ENCODE measurements at regions not wholly inside any gene's neighbourhood (a gene's known extent, or its start where the extent isn't known, plus 50 kb on each side); places are given as distances from the start of the nearest gene placed in this dataset.

DNA sequence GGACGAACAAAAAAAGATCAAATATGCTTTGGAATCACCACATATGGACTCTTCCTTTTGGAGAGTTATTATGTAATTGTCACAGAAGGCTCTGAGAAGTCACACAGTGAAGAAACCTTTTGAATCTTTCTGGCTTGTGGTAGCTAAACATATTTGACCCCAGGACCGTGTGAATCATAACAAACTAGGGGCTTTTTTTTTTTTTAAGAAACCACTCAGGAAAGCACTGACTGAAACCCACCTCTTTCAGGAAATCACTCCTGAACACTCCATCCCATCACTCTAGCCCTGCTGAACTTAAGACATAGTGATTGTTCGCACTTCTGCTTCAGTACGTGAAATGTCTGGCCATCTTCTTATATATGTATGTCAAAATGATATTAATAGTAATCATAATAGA lies 495.9 kb upstream of the ARID1B start:
- Histone ChIP-seq H3K27me3 (ENCODE audit: control insufficient read depth, insufficient read depth, low read length) (no peaks in the 10 kb centered on the region), H3K9ac (ENCODE audit: low read length) (no peak overlapping the region), H3K4me3 (ENCODE audit: low read length) (no peak overlapping the region), H3K36me3 (ENCODE audit: control insufficient read depth, insufficient read depth, low read length) (no peaks in the 10 kb centered on the region), H3K4me1 (ENCODE audit: control insufficient read depth, insufficient read depth, low read length) (no peaks in the 10 kb centered on the region), H3K27ac (ENCODE audit: low read depth, low read length) (no peak overlapping the region)

DNA sequence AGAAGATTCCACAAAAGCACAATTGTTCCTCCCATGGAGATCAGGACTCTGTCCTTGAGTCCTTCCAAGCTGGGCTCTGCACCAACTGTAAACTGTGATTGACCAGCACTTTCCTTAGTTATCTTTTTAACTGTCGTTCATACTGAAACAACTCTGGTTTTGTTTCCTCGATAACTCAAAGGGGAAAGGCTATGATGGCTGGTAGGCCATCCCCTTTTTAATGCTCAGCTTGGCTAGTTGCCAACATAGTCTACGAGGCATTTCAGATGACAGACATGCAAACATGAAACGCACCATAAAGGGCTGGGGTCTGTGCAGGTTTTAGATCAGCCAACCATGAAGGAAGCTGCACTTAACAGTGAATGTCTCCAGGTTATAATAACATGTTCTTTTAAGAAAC lies 497.1 kb upstream of the ARID1B start:
- Histone ChIP-seq H3K27ac (ENCODE audit: low read depth, low read length) (no peak overlapping the region), H3K9ac (ENCODE audit: low read length) (no peak overlapping the region), H3K4me1 (ENCODE audit: control insufficient read depth, insufficient read depth, low read length) (no peaks in the 10 kb centered on the region), H3K27me3 (ENCODE audit: control insufficient read depth, insufficient read depth, low read length) (no peaks in the 10 kb centered on the region), H3K4me3 (ENCODE audit: low read length) (no peak overlapping the region), H3K36me3 (ENCODE audit: control insufficient read depth, insufficient read depth, low read length) (no peaks in the 10 kb centered on the region)

DNA sequence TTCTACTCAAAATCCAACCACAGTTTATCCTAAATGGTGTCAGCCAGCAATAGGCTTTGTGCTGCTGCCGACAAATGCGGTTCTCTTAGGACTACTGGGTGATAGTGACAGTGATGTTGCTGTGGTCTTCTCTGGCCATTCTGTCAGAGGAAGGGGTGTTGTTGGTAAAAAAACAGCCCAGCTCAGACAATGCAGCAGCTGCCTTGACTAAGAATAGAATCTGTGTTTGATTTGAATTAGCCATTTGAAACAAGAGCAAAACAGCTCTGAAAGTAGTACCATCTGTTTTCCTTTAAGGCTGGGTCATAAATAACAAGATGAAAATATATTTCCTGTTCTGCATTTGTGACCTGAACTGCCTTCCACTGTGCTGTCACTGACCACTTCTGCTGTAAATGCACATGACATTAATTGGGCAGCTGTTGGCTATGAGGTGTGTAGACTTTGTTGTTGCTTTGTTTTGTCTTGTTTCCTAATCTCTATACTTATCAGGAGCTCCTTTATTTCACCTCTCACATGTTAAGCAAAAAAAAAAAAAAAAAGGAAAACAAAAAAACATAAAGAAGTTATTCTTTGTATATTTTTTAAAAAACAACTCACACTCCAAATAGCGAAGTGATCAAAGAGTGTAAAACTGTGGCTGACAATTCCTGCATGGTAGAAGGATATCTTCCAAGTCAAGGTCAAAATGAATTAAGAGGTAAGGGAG lies 497.8 kb upstream of the ARID1B start:
- no peaks in the 10 kb centered on the region for H3K27me3 ChIP-seq (ENCODE audit: control insufficient read depth, insufficient read depth, low read length)
- no peaks in the 10 kb centered on the region for H3K4me1 ChIP-seq (ENCODE audit: control insufficient read depth, insufficient read depth, low read length)
- H3K9ac ChIP-seq (ENCODE audit: low read length), result no peak overlapping the region
- H3K27ac ChIP-seq (ENCODE audit: low read depth, low read length), result no peak overlapping the region
- no peak overlapping the region for H3K4me3 ChIP-seq (ENCODE audit: low read length)
- no peaks in the 10 kb centered on the region for H3K36me3 ChIP-seq (ENCODE audit: control insufficient read depth, insufficient read depth, low read length)

DNA sequence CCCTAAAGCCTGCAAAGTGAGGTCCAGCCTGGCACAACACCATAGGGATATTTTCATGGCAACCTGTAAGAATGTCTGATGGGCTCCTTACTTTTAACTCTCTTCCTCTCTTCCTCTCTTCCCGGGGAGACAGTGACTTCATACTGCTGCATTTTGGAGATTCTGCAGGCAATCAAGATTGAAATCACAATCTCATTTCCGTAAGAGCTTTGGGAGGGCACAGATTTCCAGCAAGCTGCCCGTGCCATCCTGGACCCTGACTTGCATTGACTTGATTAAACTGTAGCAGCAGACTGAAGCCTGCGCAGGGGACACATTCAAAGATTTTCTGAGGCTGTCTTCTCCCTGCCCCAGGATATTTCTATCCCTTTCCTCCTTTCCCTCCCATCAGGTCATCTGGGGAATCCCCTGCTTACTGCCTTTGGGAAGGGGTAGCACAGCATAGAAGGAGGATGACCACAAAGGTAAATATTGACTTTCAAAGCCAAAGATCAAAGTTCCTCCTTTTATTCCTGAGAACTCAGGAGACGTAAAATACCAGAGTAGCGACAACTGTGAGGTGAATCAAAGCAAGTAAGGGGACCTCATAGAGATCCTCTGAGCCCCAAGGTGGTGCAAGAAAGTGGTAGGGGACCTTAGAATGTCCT lies 504.0 kb upstream of the ARID1B start:
- Histone ChIP-seq H3K4me1 (ENCODE audit: control insufficient read depth, insufficient read depth, low read length) (no peaks in the 10 kb centered on the region), H3K27ac (ENCODE audit: low read depth, low read length) (no peak overlapping the region), H3K36me3 (ENCODE audit: control insufficient read depth, insufficient read depth, low read length) (no peaks in the 10 kb centered on the region)

DNA sequence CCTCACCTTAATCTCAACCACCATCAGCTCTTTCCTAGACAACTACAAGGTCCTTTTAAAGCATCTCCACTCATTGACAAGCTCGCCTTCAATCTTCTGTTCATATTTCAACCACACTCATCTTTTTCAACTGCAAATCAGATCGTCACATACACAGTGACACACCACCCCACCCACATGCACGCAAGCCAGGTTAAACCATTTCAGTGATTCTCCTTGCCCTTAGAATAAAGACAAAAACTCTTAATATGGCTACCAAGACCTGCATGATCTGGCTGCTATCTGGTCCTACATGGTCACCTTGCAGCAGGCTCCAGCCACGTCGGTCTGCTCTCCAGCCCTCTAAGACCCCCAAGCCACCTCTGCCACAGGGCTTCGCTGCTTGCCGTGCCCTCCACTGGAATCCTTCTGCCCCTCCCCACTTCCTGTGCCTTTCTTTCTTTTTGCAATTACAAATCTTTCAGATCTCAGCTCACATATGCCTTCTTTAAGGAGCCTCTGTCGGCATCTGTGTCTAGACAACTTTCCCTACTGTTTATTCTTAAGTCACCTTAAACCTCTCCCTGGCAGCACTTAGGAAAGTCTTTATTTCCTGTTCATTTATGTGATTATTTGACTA lies 507.3 kb upstream of the ARID1B start:
- Histone ChIP-seq H3K36me3 (ENCODE audit: control insufficient read depth, insufficient read depth, low read length) (no peaks in the 10 kb centered on the region), H3K4me3 (ENCODE audit: low read length) (no peak overlapping the region), H3K27ac (ENCODE audit: low read depth, low read length) (no peak overlapping the region), H3K9ac (ENCODE audit: low read length) (no peak overlapping the region), H3K4me1 (ENCODE audit: control insufficient read depth, insufficient read depth, low read length) (no peaks in the 10 kb centered on the region), H3K27me3 (ENCODE audit: control insufficient read depth, insufficient read depth, low read length) (no peaks in the 10 kb centered on the region)

More for the DNA sequence above, 504.0 kb upstream of the ARID1B start:
- H3K27me3 ChIP-seq (ENCODE audit: control insufficient read depth, insufficient read depth, low read length), result no peaks in the 10 kb centered on the region
- no peak overlapping the region for H3K9ac ChIP-seq (ENCODE audit: low read length)
- H3K4me3 ChIP-seq (ENCODE audit: low read length), result no peak overlapping the region

DNA sequence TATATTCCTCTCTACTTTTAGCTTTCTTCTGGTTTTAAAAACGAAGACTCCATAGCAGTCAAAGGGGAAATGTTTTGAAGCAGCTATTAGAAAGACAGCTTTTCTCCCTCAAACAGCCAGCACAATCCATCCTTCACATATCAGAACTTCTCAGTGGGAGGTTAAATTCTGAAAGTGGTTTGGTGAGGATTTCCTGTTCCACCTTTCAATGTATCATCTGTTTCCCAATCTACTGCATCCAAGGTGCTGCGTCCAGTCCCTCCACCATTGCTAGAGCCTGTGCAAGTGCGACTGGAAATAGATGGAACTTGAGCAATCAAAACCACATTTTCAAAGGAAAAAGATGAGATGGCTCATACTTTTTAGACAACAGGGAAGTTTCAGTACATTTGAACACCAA lies 508.3 kb upstream of the ARID1B start:
- no peaks in the 10 kb centered on the region for H3K4me1 ChIP-seq (ENCODE audit: control insufficient read depth, insufficient read depth, low read length)
- no peak overlapping the region for H3K4me3 ChIP-seq (ENCODE audit: low read length)

DNA sequence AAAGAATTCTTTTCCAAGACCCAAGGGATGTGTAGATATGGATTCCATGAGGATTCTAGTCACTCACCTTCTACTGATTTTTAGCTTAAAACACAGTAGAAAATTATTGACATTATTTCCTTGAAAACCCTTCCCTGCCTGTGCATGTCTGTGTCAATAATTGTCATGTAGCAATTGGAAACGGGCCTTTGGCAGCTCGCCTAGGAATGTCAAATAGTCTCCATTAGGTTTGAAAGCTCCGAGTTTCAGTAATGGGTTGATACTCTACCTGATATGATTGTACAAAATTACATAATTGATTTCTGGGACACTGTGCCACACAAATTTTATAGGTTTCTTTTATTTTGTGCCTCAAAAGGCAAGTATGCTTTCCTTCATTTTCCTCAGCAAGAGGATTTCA lies 515.2 kb upstream of the ARID1B start:
- H3K27ac ChIP-seq (ENCODE audit: low read depth, low read length), result no peak overlapping the region
- no peak overlapping the region for H3K9ac ChIP-seq (ENCODE audit: low read length)
- no peak overlapping the region for H3K4me3 ChIP-seq (ENCODE audit: low read length)
- H3K36me3 ChIP-seq (ENCODE audit: control insufficient read depth, insufficient read depth, low read length), result no peaks in the 10 kb centered on the region
- no peaks in the 10 kb centered on the region for H3K27me3 ChIP-seq (ENCODE audit: control insufficient read depth, insufficient read depth, low read length)
- no peaks in the 10 kb centered on the region for H3K4me1 ChIP-seq (ENCODE audit: control insufficient read depth, insufficient read depth, low read length)

More for the DNA sequence above, 508.3 kb upstream of the ARID1B start:
- Histone ChIP-seq H3K27ac (ENCODE audit: low read depth, low read length) (no peak overlapping the region), H3K36me3 (ENCODE audit: control insufficient read depth, insufficient read depth, low read length) (no peaks in the 10 kb centered on the region), H3K27me3 (ENCODE audit: control insufficient read depth, insufficient read depth, low read length) (no peaks in the 10 kb centered on the region), H3K9ac (ENCODE audit: low read length) (no peak overlapping the region)

DNA sequence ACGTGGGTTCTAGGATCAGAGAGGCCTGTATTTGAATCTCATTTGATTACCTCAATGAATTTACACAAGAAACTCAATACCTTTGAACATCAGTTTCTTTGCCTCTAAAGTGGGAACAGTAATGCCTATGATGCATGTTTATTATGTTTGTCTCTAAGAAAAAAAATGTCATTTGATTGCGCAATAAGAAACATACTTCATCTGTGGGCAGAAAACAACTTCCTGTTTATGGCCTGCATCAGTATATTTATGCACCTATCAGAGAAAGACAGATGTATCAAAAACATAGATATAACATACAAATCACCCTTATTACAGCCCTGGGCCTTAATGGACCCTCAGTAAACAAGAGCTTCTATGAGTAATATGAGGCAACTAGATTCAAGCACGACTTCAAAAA lies 516.4 kb upstream of the ARID1B start:
- no peak overlapping the region for H3K27ac ChIP-seq (ENCODE audit: low read depth, low read length)
- no peaks in the 10 kb centered on the region for H3K4me1 ChIP-seq (ENCODE audit: control insufficient read depth, insufficient read depth, low read length)
- no peak overlapping the region for H3K4me3 ChIP-seq (ENCODE audit: low read length)
- H3K9ac ChIP-seq (ENCODE audit: low read length), result no peak overlapping the region
- H3K27me3 ChIP-seq (ENCODE audit: control insufficient read depth, insufficient read depth, low read length), result no peaks in the 10 kb centered on the region
- H3K36me3 ChIP-seq (ENCODE audit: control insufficient read depth, insufficient read depth, low read length), result no peaks in the 10 kb centered on the region

DNA sequence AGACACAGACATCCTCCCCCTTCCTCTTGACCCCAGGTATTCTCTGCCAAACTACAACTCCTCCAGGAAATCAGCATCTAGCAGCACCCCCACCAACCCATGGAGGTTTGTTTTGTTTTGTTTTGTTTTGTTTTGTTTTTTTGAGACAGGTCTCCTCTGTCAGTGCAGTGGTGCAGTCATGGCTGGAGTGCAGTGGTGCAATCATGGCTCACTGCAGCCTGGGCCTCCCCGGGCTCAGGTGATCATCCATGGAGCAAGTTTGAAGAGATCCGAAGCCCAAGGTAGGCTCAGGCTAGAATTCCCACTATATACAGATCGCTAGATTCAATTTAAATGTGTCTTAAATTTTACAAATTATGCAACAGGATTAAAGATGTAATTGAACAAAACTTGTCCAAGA lies 518.2 kb upstream of the ARID1B start:
- Histone ChIP-seq H3K27ac (ENCODE audit: low read depth, low read length) (no peak overlapping the region), H3K4me1 (ENCODE audit: control insufficient read depth, insufficient read depth, low read length) (no peaks in the 10 kb centered on the region), H3K4me3 (ENCODE audit: low read length) (no peak overlapping the region), H3K9ac (ENCODE audit: low read length) (no peak overlapping the region), H3K36me3 (ENCODE audit: control insufficient read depth, insufficient read depth, low read length) (no peaks in the 10 kb centered on the region), H3K27me3 (ENCODE audit: control insufficient read depth, insufficient read depth, low read length) (no peaks in the 10 kb centered on the region)

DNA sequence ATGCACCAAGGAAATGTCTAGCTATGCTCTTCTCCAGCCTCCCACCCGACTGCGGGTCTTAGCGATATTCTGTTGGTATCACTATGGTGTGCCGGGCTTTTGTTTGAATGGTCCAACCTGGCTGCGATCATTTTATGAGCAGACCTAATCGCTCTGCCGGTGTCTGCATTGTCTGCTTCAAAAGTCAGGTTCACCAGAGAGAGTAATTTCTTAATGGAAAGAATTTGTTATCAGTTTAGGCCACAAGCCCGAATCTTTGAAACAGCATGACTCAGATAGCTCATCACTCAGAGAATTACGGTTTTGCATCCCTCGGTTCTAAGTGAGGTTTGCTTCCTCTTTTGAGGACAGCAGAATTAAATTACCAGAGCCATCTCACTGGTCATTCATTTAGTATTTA lies 521.0 kb upstream of the ARID1B start:
- H3K4me3 ChIP-seq (ENCODE audit: low read length), result no peak overlapping the region
- H3K27ac ChIP-seq (ENCODE audit: low read depth, low read length), result no peak overlapping the region
- no peak overlapping the region for H3K9ac ChIP-seq (ENCODE audit: low read length)
- no peaks in the 10 kb centered on the region for H3K27me3 ChIP-seq (ENCODE audit: control insufficient read depth, insufficient read depth, low read length)
- H3K36me3 ChIP-seq (ENCODE audit: control insufficient read depth, insufficient read depth, low read length), result no peaks in the 10 kb centered on the region
- no peaks in the 10 kb centered on the region for H3K4me1 ChIP-seq (ENCODE audit: control insufficient read depth, insufficient read depth, low read length)

DNA sequence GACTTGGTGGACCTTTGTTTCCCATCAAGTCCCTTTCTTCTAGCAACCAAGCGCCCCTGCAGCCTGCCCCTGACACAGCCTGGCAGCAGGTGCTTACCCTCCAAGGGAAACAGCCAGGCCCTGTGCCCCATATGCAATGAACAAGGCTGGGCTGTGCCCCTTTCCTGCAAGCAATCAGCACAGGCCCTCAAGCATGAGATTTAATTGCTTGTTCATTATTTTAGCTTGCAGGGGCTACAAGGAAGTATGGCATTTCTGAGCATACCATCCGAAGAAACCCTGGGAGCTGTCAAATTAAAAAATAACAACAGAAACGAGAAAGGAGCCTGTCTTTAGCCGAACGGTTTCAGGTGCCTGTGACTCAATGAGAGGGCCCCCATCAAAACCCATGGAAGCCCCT lies 522.9 kb upstream of the ARID1B start:
- no peak overlapping the region for H3K27ac ChIP-seq (ENCODE audit: low read depth, low read length)
- H3K9ac ChIP-seq (ENCODE audit: low read length), result no peak overlapping the region
- no peaks in the 10 kb centered on the region for H3K4me1 ChIP-seq (ENCODE audit: control insufficient read depth, insufficient read depth, low read length)
- no peak overlapping the region for H3K4me3 ChIP-seq (ENCODE audit: low read length)
- H3K27me3 ChIP-seq (ENCODE audit: control insufficient read depth, insufficient read depth, low read length), result no peaks in the 10 kb centered on the region
- H3K36me3 ChIP-seq (ENCODE audit: control insufficient read depth, insufficient read depth, low read length), result no peaks in the 10 kb centered on the region

DNA sequence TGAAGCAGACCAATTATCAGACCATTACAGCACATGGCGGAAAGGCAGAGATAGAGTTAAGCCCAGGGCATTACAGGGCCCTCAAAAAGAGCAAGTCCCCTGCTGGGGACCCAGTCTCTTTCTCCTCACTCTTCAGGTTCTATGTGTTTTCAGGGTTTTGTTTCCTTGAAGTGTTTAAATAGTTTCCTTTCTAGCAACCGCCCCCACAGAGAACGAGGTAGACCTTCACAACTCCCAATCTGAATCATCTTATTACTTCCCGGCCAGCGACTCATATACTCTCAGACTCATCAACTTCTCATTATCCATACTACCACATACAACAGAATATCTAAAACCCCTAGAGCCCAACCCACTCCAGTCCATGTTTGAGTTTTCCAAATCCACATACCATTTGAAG lies 526.6 kb upstream of the ARID1B start:
- no peaks in the 10 kb centered on the region for H3K27me3 ChIP-seq (ENCODE audit: control insufficient read depth, insufficient read depth, low read length)
- no peak overlapping the region for H3K4me3 ChIP-seq (ENCODE audit: low read length)
- H3K27ac ChIP-seq (ENCODE audit: low read depth, low read length), result no peak overlapping the region
- H3K4me1 ChIP-seq (ENCODE audit: control insufficient read depth, insufficient read depth, low read length), result no peaks in the 10 kb centered on the region
- no peak overlapping the region for H3K9ac ChIP-seq (ENCODE audit: low read length)
- no peaks in the 10 kb centered on the region for H3K36me3 ChIP-seq (ENCODE audit: control insufficient read depth, insufficient read depth, low read length)

DNA sequence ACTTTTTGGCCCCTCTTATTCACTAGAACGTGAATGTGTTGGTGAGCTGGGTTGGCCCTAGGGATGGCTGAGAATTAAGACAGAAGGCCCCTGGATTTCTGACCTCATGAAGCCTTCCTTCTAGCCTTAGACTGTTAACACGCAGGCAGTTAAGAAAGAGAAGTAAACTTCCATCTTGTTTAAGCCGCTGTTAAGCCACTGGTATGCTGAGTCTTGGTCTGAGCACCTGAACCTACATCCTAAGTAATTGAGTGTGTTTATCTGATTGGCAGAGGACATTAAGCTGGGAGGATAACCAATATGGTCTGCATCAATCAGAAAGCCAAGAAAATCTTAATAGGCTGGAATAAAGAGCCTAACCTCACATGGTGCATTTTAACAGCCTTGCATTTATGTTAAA lies 535.0 kb upstream of the ARID1B start:
- H3K27me3 ChIP-seq (ENCODE audit: control insufficient read depth, insufficient read depth, low read length), result no peaks in the 10 kb centered on the region
- no peaks in the 10 kb centered on the region for H3K36me3 ChIP-seq (ENCODE audit: control insufficient read depth, insufficient read depth, low read length)
- H3K4me1 ChIP-seq (ENCODE audit: control insufficient read depth, insufficient read depth, low read length), result no peaks in the 10 kb centered on the region
- H3K4me3 ChIP-seq (ENCODE audit: low read length), result no peak overlapping the region
- no peak overlapping the region for H3K27ac ChIP-seq (ENCODE audit: low read depth, low read length)
- no peak overlapping the region for H3K9ac ChIP-seq (ENCODE audit: low read length)
